Right lobe of liver (tissue), 4 donors: ENCODE measurements at regions not wholly inside any gene's neighbourhood (a gene's known extent, or its start where the extent isn't known, plus 50 kb on each side); places are given as distances from the start of the nearest gene placed in this dataset.

ENCODE experiments used
- POLR2A ChIP-seq: fragments of 450-650 bp; IDR thresholded peaks from one replicate; pipeline ENCODE4 v1.6.1; 2017; ENCODE audit warnings: antibody characterized with exemption, mild to moderate bottlenecking
- TF ChIP-seq, protein P1 (sequence below), 4 donors: fragments of 200-600 bp in 3 of 4; fragments of 450-650 bp in 1 of 4; IDR thresholded peaks; one replicate each; pipeline versions ENCODE4 v1.5.1 to v1.8.0; 2016 to 2022; ENCODE audit warnings: antibody characterized with exemption in 4 of 4, mild to moderate bottlenecking in 2 of 4
- donor health status: DM: no; HTN: no; CAD: no.
- donor health status: DM: no; HTN: no; CAD: no.
- donor health status: DM: no; HTN: yes; CAD: no.

DNA sequence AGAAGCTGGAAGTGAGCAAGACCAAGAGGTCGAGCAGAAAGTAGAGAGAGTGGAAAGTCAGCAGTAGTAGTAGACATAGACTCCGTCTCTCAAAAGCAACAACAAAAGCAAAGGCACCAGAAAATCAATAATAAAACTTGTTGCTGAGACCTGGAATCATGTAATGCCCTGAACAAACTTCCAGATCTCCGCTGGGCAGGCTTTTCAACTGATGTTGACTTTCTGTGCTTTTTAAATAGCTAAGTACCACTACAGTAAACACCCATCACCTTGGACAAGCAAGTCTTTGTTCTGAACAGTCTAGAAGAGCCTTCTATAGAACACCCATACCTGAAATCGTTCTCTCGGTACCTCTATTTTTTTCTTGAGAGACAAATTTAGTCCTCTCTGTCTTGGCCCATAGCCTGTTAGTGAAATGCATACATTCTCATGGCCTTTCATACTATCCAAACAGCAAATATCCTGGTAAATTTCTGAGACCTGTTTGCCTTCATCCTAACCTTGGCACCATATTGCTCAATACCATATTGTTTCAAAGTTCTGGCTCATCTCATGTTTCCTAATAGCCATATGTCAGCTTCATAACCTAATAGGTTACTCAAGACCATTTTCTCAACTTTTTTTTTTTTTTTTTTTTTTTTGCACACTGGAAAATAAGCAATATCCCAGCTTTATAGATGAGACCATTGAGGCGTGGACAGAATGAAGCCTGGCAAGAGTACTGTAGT is 200.6 kb upstream of the RBPJ start:
- TF ChIP-seq, protein P1, sequence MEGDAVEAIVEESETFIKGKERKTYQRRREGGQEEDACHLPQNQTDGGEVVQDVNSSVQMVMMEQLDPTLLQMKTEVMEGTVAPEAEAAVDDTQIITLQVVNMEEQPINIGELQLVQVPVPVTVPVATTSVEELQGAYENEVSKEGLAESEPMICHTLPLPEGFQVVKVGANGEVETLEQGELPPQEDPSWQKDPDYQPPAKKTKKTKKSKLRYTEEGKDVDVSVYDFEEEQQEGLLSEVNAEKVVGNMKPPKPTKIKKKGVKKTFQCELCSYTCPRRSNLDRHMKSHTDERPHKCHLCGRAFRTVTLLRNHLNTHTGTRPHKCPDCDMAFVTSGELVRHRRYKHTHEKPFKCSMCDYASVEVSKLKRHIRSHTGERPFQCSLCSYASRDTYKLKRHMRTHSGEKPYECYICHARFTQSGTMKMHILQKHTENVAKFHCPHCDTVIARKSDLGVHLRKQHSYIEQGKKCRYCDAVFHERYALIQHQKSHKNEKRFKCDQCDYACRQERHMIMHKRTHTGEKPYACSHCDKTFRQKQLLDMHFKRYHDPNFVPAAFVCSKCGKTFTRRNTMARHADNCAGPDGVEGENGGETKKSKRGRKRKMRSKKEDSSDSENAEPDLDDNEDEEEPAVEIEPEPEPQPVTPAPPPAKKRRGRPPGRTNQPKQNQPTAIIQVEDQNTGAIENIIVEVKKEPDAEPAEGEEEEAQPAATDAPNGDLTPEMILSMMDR (IDR thresholded peaks at IDR 0.05), result no peak
- no peak for TF ChIP-seq POLR2A
